GM12878 (cell line): ENCODE measurements at regions not wholly inside any gene's neighbourhood (a gene's known extent, or its start where the extent isn't known, plus 50 kb on each side); places are given as distances from the start of the nearest gene placed in this dataset.

Experiments
- BMI1 ChIP-seq: fragments of 450-650 bp; IDR thresholded peaks from 2 replicates; pipeline ENCODE4 v1.6.1; 2016; ENCODE audit warnings: mild to moderate bottlenecking, moderate library complexity, borderline replicate concordance
- CBX5 ChIP-seq: sonication (generic); IDR thresholded peaks from 2 replicates; pipeline ENCODE4 v1.6.1; 2016; ENCODE audit warnings: low read depth, moderate library complexity, mild to moderate bottlenecking, inconsistent platforms
- EGR1 ChIP-seq, 2 experiments: IDR thresholded peaks; 1 replicate in 1 of 2; 2 replicates in 1 of 2; pipeline ENCODE4 v1.6.1; 2011 to 2012; ENCODE audit warnings: low read depth in 2 of 2, low read length in 2 of 2, borderline replicate concordance in 1 of 2, mild to moderate bottlenecking in 1 of 2, moderate library complexity in 1 of 2
- FOXM1 ChIP-seq: IDR thresholded peaks from 2 replicates; pipeline ENCODE4 v1.6.1; 2012; ENCODE audit warnings: low read depth, mild to moderate bottlenecking, inconsistent platforms, low read length, moderate library complexity
- MYC ChIP-seq: IDR thresholded peaks from 2 replicates; pipeline ENCODE4 v1.6.1; 2011; ENCODE audit warnings: mild to moderate bottlenecking, low read length, moderate library complexity, inconsistent platforms; ENCODE audit not compliant: insufficient read depth, insufficient replicate concordance, insufficient read length, severe bottlenecking
- POLR2A ChIP-seq: IDR thresholded peaks from 2 replicates; pipeline ENCODE4 v1.6.1; 2011; ENCODE audit warnings: low read depth, mild to moderate bottlenecking, low read length
- SMC3 ChIP-seq: IDR thresholded peaks from 2 replicates; pipeline ENCODE4 v1.6.1; 2011; ENCODE audit warnings: low read length, improper control_type of control experiment, borderline replicate concordance
- SP1 ChIP-seq: IDR thresholded peaks from one replicate; pipeline ENCODE4 v1.6.1; 2011; ENCODE audit warnings: low read depth, low read length
- USF1 ChIP-seq: IDR thresholded peaks from 2 replicates; pipeline ENCODE4 v1.6.1; 2011; ENCODE audit warnings: borderline replicate concordance, low read depth, mild to moderate bottlenecking, moderate library complexity, mixed read lengths, low read length; ENCODE audit not compliant: insufficient read depth; ENCODE audit errors: extremely low read length
- ZNF207 ChIP-seq: fragments of 450-650 bp; IDR thresholded peaks from 2 replicates; pipeline ENCODE4 v1.6.1; 2014; ENCODE audit warnings: antibody characterized with exemption, mild to moderate bottlenecking, borderline replicate concordance
- ZNF217 ChIP-seq: fragments of 450-650 bp; IDR thresholded peaks from 2 replicates; pipeline ENCODE4 v1.6.1; 2017; ENCODE audit warnings: antibody characterized with exemption, mild to moderate bottlenecking
- TF ChIP-seq, protein P1 (sequence below): IDR thresholded peaks from 2 replicates; pipeline ENCODE4 v1.6.1; 2011; ENCODE audit warnings: low read depth, low read length, improper control_type of control experiment, borderline replicate concordance
- TF ChIP-seq, protein P2 (sequence below), 3 experiments: IDR thresholded peaks in 2 of 3; conservative IDR thresholded peaks in 1 of 3; 2 replicates each; pipeline ENCODE4 v1.5.1; 2011; ENCODE audit warnings: low read depth in 3 of 3, low read length in 3 of 3, mild to moderate bottlenecking in 3 of 3, control low read depth in 2 of 3, moderate library complexity in 2 of 3, inconsistent platforms in 1 of 3, mixed read lengths in 1 of 3; ENCODE audit not compliant: control insufficient read depth in 2 of 3, insufficient read depth in 1 of 3; ENCODE audit errors: extremely low read depth in 1 of 3
- TF ChIP-seq, protein P3 (sequence below): IDR thresholded peaks from 2 replicates; pipeline ENCODE4 v1.6.1; 2012; ENCODE audit warnings: mild to moderate bottlenecking, low read depth, low read length

GRCh38 chr21:17397703-17398102 lies 115.1 kb upstream of the CXADR start:
- TF ChIP-seq SMC3 = no peak
- TF ChIP-seq ZNF207 = no peak
- no peak for TF ChIP-seq USF1
- TF ChIP-seq POLR2A = no peak
- no peak for TF ChIP-seq MYC
- TF ChIP-seq CBX5 = no peak
- TF ChIP-seq FOXM1 = no peak
- no peak for TF ChIP-seq ZNF217
- TF ChIP-seq, protein P1, sequence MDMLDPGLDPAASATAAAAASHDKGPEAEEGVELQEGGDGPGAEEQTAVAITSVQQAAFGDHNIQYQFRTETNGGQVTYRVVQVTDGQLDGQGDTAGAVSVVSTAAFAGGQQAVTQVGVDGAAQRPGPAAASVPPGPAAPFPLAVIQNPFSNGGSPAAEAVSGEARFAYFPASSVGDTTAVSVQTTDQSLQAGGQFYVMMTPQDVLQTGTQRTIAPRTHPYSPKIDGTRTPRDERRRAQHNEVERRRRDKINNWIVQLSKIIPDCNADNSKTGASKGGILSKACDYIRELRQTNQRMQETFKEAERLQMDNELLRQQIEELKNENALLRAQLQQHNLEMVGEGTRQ = no peak
- no peak for TF ChIP-seq SP1
- TF ChIP-seq EGR1 (IDR thresholded peaks at IDR 0.05; ENCODE audit: borderline replicate concordance in 1 of 2, low read depth in 2 of 2, low read length in 2 of 2) = no peak
- TF ChIP-seq, protein P2, sequence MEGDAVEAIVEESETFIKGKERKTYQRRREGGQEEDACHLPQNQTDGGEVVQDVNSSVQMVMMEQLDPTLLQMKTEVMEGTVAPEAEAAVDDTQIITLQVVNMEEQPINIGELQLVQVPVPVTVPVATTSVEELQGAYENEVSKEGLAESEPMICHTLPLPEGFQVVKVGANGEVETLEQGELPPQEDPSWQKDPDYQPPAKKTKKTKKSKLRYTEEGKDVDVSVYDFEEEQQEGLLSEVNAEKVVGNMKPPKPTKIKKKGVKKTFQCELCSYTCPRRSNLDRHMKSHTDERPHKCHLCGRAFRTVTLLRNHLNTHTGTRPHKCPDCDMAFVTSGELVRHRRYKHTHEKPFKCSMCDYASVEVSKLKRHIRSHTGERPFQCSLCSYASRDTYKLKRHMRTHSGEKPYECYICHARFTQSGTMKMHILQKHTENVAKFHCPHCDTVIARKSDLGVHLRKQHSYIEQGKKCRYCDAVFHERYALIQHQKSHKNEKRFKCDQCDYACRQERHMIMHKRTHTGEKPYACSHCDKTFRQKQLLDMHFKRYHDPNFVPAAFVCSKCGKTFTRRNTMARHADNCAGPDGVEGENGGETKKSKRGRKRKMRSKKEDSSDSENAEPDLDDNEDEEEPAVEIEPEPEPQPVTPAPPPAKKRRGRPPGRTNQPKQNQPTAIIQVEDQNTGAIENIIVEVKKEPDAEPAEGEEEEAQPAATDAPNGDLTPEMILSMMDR (IDR thresholded peaks at IDR 0.05 in 2 of 3, conservative IDR thresholded peaks at IDR 0.05 in 1 of 3; ENCODE audit: control insufficient read depth in 2 of 3, extremely low read depth in 1 of 3, insufficient read depth in 1 of 3, low read depth in 3 of 3, low read length in 3 of 3) = no peak
- TF ChIP-seq, protein P3, sequence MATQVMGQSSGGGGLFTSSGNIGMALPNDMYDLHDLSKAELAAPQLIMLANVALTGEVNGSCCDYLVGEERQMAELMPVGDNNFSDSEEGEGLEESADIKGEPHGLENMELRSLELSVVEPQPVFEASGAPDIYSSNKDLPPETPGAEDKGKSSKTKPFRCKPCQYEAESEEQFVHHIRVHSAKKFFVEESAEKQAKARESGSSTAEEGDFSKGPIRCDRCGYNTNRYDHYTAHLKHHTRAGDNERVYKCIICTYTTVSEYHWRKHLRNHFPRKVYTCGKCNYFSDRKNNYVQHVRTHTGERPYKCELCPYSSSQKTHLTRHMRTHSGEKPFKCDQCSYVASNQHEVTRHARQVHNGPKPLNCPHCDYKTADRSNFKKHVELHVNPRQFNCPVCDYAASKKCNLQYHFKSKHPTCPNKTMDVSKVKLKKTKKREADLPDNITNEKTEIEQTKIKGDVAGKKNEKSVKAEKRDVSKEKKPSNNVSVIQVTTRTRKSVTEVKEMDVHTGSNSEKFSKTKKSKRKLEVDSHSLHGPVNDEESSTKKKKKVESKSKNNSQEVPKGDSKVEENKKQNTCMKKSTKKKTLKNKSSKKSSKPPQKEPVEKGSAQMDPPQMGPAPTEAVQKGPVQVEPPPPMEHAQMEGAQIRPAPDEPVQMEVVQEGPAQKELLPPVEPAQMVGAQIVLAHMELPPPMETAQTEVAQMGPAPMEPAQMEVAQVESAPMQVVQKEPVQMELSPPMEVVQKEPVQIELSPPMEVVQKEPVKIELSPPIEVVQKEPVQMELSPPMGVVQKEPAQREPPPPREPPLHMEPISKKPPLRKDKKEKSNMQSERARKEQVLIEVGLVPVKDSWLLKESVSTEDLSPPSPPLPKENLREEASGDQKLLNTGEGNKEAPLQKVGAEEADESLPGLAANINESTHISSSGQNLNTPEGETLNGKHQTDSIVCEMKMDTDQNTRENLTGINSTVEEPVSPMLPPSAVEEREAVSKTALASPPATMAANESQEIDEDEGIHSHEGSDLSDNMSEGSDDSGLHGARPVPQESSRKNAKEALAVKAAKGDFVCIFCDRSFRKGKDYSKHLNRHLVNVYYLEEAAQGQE = no peak
- TF ChIP-seq BMI1 = no peak
